ENCODE measurements at regions not wholly inside any gene's neighbourhood (a gene's known extent, or its start where the extent isn't known, plus 50 kb on each side); places are given as distances from the start of the nearest gene placed in this dataset.

DNA sequence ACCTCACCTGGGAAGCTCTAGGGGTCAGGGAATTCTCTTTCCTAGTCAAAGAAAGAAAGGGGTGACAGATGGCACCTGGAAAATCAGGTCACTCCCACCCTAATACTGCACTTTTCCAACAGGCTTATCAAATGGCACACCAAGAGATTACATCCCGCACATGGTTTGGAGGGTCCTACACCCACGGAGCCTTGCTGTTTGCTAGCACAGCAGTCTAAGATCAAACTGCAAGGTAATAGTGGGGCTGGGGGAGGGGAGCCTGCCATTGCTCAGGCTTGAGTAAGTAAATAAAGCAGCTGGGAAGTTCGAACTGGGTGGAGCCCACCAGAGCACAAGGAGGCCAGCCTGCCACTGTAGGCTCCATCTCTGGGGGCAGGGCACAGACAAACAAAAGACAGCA is 2830.6 kb upstream of the OR11H1 start:
- no peak overlapping the region for H3K4me3 Mint-ChIP-seq
- H3K27ac Mint-ChIP-seq = no peak overlapping the region
- no peaks in the 10 kb centered on the region for H3K36me3 Mint-ChIP-seq (ENCODE audit: low read depth)
- no peaks in the 10 kb centered on the region for H3K27me3 Mint-ChIP-seq
- no peaks in the 10 kb centered on the region for H3K4me1 Mint-ChIP-seq (ENCODE audit: low read depth)
- peaks cover 61% of the 10 kb centered on the region for H3K9me3 Mint-ChIP-seq
- intact Hi-C loops (cut with micrococcal nuclease) = no loop called here
